Activated CD4-positive, alpha-beta T cell treated with anti-CD3 and anti-CD28 coated beads, Interleukin-10, Interleukin-2, amounts not matched to agents 100 ng/mL and 50 ng/mL, durations not matched to agents 16 hours and 8 hours (primary cell): ENCODE measurements at regions not wholly inside any gene's neighbourhood (a gene's known extent, or its start where the extent isn't known, plus 50 kb on each side); places are given as distances from the start of the nearest gene placed in this dataset.

Experiments used
- DNase-seq: peaks from one replicate; pipeline ENCODE4 v3.0.0-alpha.2; 2020

DNA sequence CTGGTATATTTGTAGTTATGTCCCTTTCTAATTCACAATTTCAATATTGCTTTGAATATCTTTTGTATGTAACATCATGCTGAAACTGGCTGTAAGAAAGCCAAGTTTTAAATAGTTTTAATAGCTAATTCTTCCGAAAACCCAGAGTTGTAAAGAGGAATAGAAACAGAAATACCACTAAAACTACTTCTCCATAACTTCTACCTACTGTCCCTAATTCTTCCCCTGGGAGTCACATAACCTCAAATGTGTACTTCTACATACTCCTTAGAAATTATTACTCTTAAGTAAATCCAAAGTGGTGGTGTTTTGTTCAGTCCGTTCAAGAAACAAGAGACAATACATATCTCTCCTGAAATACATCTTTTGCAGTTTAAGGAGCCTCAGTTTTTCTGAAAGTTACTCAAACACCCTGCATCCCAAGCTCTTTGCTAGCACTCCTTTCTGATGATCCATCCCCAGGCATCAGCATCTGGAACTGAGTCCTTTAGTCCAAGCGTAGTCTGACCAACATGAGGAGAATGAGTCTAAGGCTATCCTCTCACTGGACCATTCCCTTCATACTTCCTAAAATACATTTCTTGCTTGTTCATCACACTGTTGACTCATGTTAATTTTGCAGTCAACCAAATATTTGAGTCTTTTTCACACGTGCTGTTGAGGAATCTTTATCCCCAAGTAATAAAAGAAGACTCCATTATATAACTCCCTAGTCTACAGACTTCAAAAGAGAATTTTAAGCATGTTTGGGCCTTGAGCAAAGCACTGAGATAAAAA is 214.3 kb upstream of the NUDT4 start:
- DNase-seq = no peak

- no peak for DNase-seq
Measured at GRCh38 chr12:93164103-93164880, 213.4 kb upstream of the NUDT4 start.

GRCh38 chr12:93165384-93165932 is 212.3 kb upstream of the NUDT4 start:
- DNase-seq = no peak

DNA sequence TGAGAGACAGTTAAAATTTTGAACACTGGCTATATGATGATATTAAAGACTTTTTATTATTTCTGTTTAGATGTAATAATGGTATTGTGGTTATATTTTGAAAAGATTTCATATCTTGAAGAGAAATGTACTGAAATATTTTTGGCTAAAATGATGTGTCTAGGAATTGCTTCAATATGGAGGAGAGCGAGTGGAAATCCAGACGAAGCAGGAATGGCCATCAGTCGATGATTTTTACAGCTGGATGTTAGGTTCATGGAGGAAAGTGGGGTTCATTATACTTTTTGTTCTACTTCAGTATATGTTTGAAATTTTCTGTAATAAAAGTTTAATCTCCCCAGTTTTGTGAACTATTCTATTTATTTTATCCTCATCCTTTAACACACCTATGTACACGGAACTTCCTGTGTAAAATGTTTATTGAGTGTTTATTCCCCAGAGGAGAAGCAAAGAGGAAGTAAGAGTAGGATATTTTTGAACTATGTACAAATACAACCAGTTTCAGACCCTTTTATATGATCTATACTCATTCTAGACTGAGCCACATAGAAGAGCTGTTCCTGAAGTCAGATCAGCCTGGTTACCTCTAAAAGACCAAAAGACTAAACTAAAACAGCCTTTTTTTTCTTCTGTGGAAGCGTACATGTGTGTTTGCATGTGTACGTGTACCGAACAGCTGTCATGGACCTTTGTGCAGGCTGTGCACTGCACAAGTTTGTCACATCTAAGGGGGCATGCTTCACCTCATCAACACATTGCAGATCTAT is 211.0 kb upstream of the NUDT4 start:
- DNase-seq = no peak

DNA sequence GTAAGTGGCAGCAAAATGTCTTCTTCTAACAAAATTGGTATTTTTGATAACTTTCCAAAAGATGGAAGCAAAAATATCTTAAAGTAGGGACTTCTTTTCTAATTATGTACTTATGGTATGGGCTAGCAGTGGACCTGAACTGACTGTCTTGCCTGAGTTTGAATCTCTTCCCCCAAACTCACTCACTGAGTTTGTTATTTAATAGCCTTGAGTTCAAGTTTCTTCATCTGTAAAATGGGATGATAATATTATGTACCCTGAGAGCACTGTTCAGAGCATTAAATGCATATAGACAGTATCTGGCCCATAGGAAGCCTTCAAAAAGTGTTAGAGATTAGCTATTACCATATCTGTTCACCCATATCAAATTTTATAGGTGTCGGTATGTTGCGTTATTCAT is 210.4 kb upstream of the NUDT4 start:
- DNase-seq = no peak

GRCh38 chr12:93167841-93168492 is 209.8 kb upstream of the NUDT4 start:
- peak; percentile 31 for DNase-seq

- DNase-seq = no peak
Measured at GRCh38 chr12:93168751-93169150, 209.0 kb upstream of the NUDT4 start.

DNA sequence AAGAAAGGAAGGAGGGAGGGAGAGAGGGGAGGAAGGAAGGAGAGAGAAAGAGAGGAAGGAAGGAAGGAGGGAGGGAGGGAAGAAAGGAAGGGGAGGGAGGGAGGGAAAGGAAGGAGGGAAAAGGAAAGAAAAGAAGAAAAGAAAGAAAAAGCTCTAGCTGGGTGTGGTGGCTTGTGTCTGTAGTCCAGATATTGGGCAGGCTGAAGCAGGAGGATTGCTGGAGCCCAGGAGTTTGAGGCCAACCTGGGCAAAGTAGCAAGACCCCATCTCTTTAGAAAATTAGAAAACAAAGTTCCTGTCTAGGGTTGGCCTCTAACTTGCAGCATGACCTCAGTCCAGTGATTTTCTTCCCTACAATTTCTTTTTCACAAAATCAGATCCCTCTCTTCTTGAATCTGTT is 208.2 kb upstream of the NUDT4 start:
- DNase-seq = no peak

GRCh38 chr12:93170928-93171327 is 206.8 kb upstream of the NUDT4 start:
- no peak for DNase-seq

GRCh38 chr12:93173178-93173957 is 204.4 kb upstream of the NUDT4 start:
- DNase-seq = no peak

DNA sequence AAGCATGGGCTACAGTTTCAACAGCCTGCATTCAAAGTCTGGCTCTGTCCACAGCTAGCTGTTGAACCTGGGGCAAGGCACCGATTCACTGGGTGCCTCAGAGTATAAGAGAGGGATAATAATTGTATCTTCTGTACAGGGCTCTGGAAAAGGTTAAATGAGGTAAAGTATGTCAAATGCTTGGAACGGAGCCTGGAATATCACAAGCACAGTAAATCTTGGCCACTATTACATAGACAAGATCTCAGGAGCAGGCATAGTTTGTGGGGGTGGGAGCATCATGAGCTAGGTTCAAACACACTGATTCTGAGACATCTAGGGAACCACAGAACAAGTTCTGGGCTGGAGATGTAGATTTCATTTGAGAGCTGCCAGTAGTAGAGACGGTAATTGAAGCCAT is 203.7 kb upstream of the NUDT4 start:
- no peak for DNase-seq

- no peak for DNase-seq
Measured at GRCh38 chr12:93174473-93174872, 203.3 kb upstream of the NUDT4 start.

GRCh38 chr12:93176165-93176564 is 201.6 kb upstream of the NUDT4 start:
- DNase-seq = no peak

- no peak for DNase-seq
Measured at GRCh38 chr12:93176610-93177126, 201.1 kb upstream of the NUDT4 start.

DNA sequence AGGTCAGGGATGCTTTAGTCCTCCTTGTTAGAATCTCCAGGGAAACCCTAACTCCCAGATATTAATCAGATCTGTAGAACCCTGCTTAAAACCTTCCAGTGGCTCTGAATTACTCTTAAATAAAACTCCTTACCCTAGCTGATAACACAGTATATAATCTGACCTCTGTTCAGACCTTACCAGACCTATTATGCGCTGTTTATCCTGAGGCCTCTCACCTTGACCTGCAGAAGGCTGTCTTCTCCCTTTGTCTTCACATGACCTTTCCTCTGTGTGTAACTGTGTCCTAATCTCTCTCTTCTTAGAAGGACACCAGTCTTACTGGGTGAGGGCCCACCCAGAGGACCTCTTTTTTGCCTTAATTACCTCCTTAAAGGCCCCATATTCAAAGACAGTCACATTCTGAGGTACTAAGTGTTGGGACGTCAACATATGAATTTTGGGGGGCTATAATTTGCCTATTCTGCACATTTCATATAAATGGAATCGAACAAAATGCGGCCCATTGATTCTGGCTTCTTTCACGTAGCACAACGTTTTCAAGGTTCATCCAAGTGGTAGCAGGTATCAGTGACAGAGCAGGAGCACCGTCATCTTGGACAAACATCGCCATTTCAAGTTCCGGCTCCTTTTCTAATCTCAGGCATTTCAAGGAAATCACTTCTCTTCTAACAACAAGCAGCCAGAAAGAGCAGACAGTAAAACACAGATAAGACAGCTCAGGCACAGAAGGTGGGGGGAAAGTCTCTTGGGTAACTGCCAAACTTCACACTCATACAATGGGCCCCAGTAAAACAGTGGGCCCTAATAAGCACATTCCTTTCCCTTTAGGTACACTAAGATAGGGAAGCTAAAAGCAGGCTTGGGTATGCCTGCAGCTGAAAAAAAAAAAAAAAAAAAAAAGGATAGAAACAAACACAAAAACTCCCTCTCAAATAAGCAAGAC is 200.2 kb upstream of the NUDT4 start:
- DNase-seq = no peak

DNA sequence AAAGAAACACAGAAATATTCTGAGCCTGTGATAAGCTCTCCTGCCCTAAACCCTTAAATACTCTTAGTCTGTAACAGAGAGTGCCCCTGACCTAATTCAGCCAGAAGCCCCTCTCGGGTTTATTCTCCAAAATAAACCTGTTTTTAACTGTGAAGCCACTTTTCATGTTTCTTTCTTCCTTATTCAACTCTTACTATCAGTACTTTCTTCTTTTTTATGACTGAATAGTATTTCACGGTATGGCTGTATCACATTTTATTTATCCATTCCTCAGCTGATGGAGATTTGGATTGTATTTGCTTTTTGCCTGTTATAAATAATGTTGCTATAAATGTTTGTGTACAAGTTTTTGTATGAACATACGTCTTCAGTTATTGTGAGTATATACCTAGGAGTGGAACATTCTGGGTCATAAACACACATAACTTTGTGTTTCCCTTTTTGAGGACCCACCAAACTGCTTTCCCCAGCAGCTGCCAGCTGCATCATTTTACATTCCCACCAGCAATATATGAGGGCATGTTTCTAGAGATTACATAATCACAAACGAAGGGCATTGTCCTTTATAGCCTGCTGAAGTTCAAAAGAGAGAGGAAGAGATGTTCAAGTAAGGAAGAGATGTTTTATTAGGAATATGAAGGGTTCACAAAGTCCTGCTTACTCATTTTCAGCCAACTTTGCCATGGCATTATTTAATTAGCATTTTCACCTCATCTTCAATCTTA is 199.4 kb upstream of the NUDT4 start:
- DNase-seq = no peak

DNA sequence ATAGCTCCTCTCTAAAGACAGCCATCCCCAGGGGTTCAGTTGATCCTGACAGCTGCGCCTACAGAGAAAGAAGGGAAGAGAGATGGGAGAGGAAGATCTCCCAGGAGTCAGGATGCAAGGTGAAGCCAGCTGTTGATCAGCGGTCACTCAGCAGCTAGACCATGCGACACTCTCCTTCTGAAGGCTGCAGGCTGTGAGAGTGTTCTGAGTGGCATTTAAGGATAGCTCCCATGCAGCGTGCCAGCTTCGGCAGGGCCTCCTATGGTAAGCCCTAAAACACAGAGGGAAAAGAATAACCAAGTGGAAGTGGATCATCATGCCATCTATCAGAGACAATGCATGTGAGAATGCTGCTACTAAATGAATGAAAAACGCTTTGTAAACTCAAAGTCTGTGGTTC is 197.9 kb upstream of the NUDT4 start:
- DNase-seq = no peak

DNA sequence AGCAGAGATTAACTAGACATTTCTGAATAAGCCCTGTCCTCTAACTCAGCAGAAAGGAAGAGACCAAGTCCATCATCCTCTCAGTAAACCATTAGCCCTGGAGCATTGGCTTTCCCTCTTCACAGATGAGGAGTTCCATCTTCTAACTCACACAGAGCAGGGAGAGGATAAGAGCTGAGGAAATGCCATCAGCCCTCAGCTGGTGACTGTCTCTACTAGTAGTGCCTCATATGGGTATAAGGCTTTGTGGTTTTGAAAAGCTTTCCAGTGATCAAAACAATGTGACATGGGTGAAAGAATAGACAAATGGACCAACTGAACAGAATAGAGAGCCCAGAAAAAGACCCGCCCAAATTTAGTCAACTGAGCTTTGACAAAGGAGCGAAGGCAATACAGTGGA is 197.2 kb upstream of the NUDT4 start:
- no peak for DNase-seq

GRCh38 chr12:93181409-93181965 is 196.2 kb upstream of the NUDT4 start:
- DNase-seq = no peak
